H1 (cell line): ENCODE measurements at regions not wholly inside any gene's neighbourhood (a gene's known extent, or its start where the extent isn't known, plus 50 kb on each side); places are given as distances from the start of the nearest gene placed in this dataset.

ENCODE experiments used
- CTCF ChIA-PET: fragments of 300-600 bp; sonication (Branson Sonifier 250); formaldehyde crosslinking; loops from one replicate; lab custom pipeline; 2021; ENCODE audit not compliant: partially characterized antibody; lab: Charles Lee
- POLR2A ChIA-PET: fragments of 300-600 bp; sonication (Branson Sonifier 250); formaldehyde crosslinking; loops from one replicate; lab custom pipeline; 2021; ENCODE audit warnings: inconsistent platforms; ENCODE audit not compliant: partially characterized antibody; lab: Charles Lee
- DNase-seq, 2 experiments: peaks; one replicate each; pipeline versions ENCODE4 v3.0.0 to v3.0.0-alpha.2; 2010 to 2022; ENCODE audit warnings: low spot score in 2 of 2, low read depth in 1 of 2, mixed read lengths in 1 of 2
- FAIRE-seq: peaks from 2 replicates; lab custom pipeline; 2011; peaks lifted over from hg19 to GRCh38; lab: Jason Lieb, UNC
- H2AFZ ChIP-seq: 2 replicates; pipeline ENCODE4 v1.8.1; 2012; ENCODE audit warnings: low read length, inconsistent platforms
- H2AK5ac ChIP-seq: 2 replicates; pipeline ENCODE4 v1.6.1; 2013; ENCODE audit warnings: low read depth, low read length
- H2BK120ac ChIP-seq: replicated peaks from 2 replicates; pipeline ENCODE3; 2013; ENCODE audit warnings: low read depth, low read length, inconsistent platforms
- H2BK12ac ChIP-seq: 2 replicates; pipeline ENCODE4 v1.6.1; 2013; ENCODE audit warnings: low read depth, low read length
- H2BK15ac ChIP-seq: 2 replicates; pipeline ENCODE4 v1.6.1; 2013; ENCODE audit warnings: low read length
- H2BK20ac ChIP-seq: 2 replicates; pipeline ENCODE4 v1.6.1; 2013; ENCODE audit warnings: low read length
- H2BK5ac ChIP-seq: 2 replicates; pipeline ENCODE4 v1.6.1; 2013; ENCODE audit warnings: low read depth, low read length
- H3K14ac ChIP-seq: 2 replicates; pipeline ENCODE4 v1.6.1; 2013; ENCODE audit warnings: inconsistent platforms; ENCODE audit not compliant: insufficient read length
- H3K18ac ChIP-seq: 2 replicates; pipeline ENCODE4 v1.6.1; 2013; ENCODE audit warnings: low read length; ENCODE audit errors: extremely low read depth
- H3K23ac ChIP-seq: 2 replicates; pipeline ENCODE4 v1.6.1; 2013; ENCODE audit warnings: inconsistent platforms; ENCODE audit not compliant: insufficient read length
- H3K23me2 ChIP-seq: 2 replicates; pipeline ENCODE4 v1.6.1; 2013; ENCODE audit warnings: low read depth, low read length
- H3K27ac ChIP-seq: 2 replicates; pipeline ENCODE4 v1.6.1; 2011; ENCODE audit warnings: low read depth, low read length, inconsistent platforms
- H3K27me3 ChIP-seq, 4 experiments: replicated peaks in 1 of 4; 1 replicate in 1 of 4; 2 replicates in 3 of 4; pipeline versions ENCODE4 v1.6.1 to v1.8.1; 2011 to 2013; ENCODE audit warnings: low read length in 3 of 4, mild to moderate bottlenecking in 3 of 4, inconsistent platforms in 2 of 4, mixed read lengths in 2 of 4, moderate library complexity in 1 of 4; ENCODE audit not compliant: control insufficient read depth in 3 of 4, insufficient read depth in 3 of 4; ENCODE audit errors: extremely low read depth in 1 of 4
- H3K36me3 ChIP-seq, 4 experiments: 2 replicates each; pipeline versions ENCODE4 v1.6.1 to v1.8.1; 2011 to 2013; ENCODE audit warnings: mild to moderate bottlenecking in 4 of 4, low read length in 3 of 4, moderate library complexity in 2 of 4, control low read depth in 1 of 4, inconsistent platforms in 1 of 4; ENCODE audit not compliant: insufficient read depth in 4 of 4, control insufficient read depth in 2 of 4
- H3K4ac ChIP-seq: replicated peaks from 2 replicates; pipeline ENCODE3; 2013; ENCODE audit warnings: low read length, low read depth, mixed read lengths, inconsistent platforms; ENCODE audit not compliant: insufficient read length
- H3K4me1 ChIP-seq, 4 experiments: replicated peaks in 1 of 4; 1 replicate in 1 of 4; 2 replicates in 3 of 4; pipeline versions ENCODE4 v1.6.1 to v1.8.1; 2011 to 2013; ENCODE audit warnings: low read length in 3 of 4, inconsistent platforms in 2 of 4, mixed read lengths in 1 of 4; ENCODE audit not compliant: insufficient read depth in 4 of 4, control insufficient read depth in 3 of 4
- H3K4me2 ChIP-seq, 2 experiments: 2 replicates each; pipeline versions ENCODE4 v1.6.1 to v1.8.1; 2011 to 2013; ENCODE audit warnings: low read depth in 2 of 2, low read length in 2 of 2, control low read depth in 1 of 2, inconsistent platforms in 1 of 2, mild to moderate bottlenecking in 1 of 2; ENCODE audit not compliant: insufficient read depth in 1 of 2
- H3K4me3 ChIP-seq, 4 experiments: fragments of 200-600, 300-600 bp in 1 of 4; sonication (generic), shearing (Covaris generic), sonication (Bioruptor Twin) in 1 of 4; 2 replicates each; pipeline versions ENCODE4 v1.5.1 to v1.8.1; 2011 to 2016; ENCODE audit warnings: low read length in 4 of 4, low read depth in 3 of 4, control low read depth in 2 of 4, inconsistent platforms in 2 of 4, mild to moderate bottlenecking in 2 of 4, mixed read lengths in 1 of 4, moderate library complexity in 1 of 4; ENCODE audit not compliant: insufficient read depth in 2 of 4; ENCODE audit errors: extremely low read depth in 1 of 4
- H3K56ac ChIP-seq: replicated peaks from 2 replicates; pipeline ENCODE3; 2013; ENCODE audit warnings: low read depth, mild to moderate bottlenecking, mixed read lengths, low read length, inconsistent platforms; ENCODE audit not compliant: insufficient read length
- H3K79me1 ChIP-seq: 2 replicates; pipeline ENCODE4 v1.6.1; 2013; ENCODE audit warnings: low read depth, low read length, control low read depth
- H3K79me2 ChIP-seq, 2 experiments: 2 replicates each; pipeline versions ENCODE4 v1.6.1 to v1.8.1; 2012 to 2013; ENCODE audit warnings: low read length in 2 of 2, mild to moderate bottlenecking in 2 of 2, inconsistent platforms in 1 of 2; ENCODE audit not compliant: insufficient read depth in 2 of 2, control insufficient read depth in 1 of 2
- H3K9ac ChIP-seq, 4 experiments: replicated peaks in 1 of 4; 1 replicate in 1 of 4; 2 replicates in 3 of 4; pipeline versions ENCODE4 v1.6.1 to v1.8.1; 2011 to 2013; ENCODE audit warnings: low read depth in 3 of 4, low read length in 3 of 4, control low read depth in 2 of 4, mild to moderate bottlenecking in 2 of 4, moderate library complexity in 2 of 4, inconsistent platforms in 1 of 4; ENCODE audit errors: extremely low read depth in 1 of 4
- H3K9me3 ChIP-seq, 2 experiments: 2 replicates each; pipeline versions ENCODE4 v1.6.1 to v1.8.1; 2012 to 2013; ENCODE audit warnings: mild to moderate bottlenecking in 2 of 2, moderate library complexity in 2 of 2, control low read depth in 1 of 2, inconsistent platforms in 1 of 2, low read depth in 1 of 2, low read length in 1 of 2, mixed read lengths in 1 of 2; ENCODE audit not compliant: insufficient read depth in 2 of 2
- H4K20me1 ChIP-seq, 2 experiments: replicated peaks in 1 of 2; 2 replicates each; pipeline versions ENCODE3 to v1.8.1; 2011 to 2013; ENCODE audit warnings: inconsistent platforms in 2 of 2, low read length in 2 of 2, mild to moderate bottlenecking in 1 of 2; ENCODE audit not compliant: insufficient read depth in 2 of 2, control insufficient read depth in 1 of 2
- H4K5ac ChIP-seq: 2 replicates; pipeline ENCODE4 v1.6.1; 2013; ENCODE audit warnings: low read length, low read depth, mixed read lengths, inconsistent platforms; ENCODE audit not compliant: insufficient read length
- H4K8ac ChIP-seq: 2 replicates; pipeline ENCODE4 v1.8.0; 2013; ENCODE audit warnings: mild to moderate bottlenecking, moderate library complexity, low read length, inconsistent platforms; ENCODE audit not compliant: insufficient read depth; ENCODE audit errors: extremely low read depth
- H4K91ac ChIP-seq: replicated peaks from 2 replicates; pipeline ENCODE3; 2013; ENCODE audit warnings: low read length, mixed read lengths, inconsistent platforms; ENCODE audit not compliant: insufficient read length
- PHF8 ChIP-seq: fragments of 200-600 bp; sonication (generic); conservative IDR thresholded peaks from 2 replicates; pipeline ENCODE4 v1.7.1; 2012; ENCODE audit warnings: low read depth, mild to moderate bottlenecking, inconsistent platforms, low read length, moderate library complexity
- RFX5 ChIP-seq: IDR thresholded peaks from 2 replicates; pipeline ENCODE4 v1.6.1; 2011; ENCODE audit warnings: low read depth, low read length, improper control_type of control experiment, borderline replicate concordance
- WGBS, 2 experiments: shearing (Covaris generic) in 1 of 2; methylation state at CpG; one replicate each; pipeline versions ENCODE4 v1.1.6 to v1.1.7; 2013 to 2015; ENCODE audit warnings: low lambda C conversion rate in 2 of 2, mixed read lengths in 2 of 2, inconsistent platforms in 1 of 2, low coverage in 1 of 2, missing lambda C conversion rate in 1 of 2; ENCODE audit not compliant: insufficient replicate concordance in 2 of 2, insufficient coverage in 1 of 2, insufficient read length in 1 of 2; ENCODE audit errors: extremely low coverage in 1 of 2, missing lambda C conversion rate in 1 of 2; 5-methylcytosine and 5-hydroxymethylcytosine counted together
- TF ChIP-seq, protein P1 (sequence below): IDR thresholded peaks from 2 replicates; pipeline ENCODE4 v1.6.1; 2012; ENCODE audit warnings: low read length, inconsistent platforms

DNA sequence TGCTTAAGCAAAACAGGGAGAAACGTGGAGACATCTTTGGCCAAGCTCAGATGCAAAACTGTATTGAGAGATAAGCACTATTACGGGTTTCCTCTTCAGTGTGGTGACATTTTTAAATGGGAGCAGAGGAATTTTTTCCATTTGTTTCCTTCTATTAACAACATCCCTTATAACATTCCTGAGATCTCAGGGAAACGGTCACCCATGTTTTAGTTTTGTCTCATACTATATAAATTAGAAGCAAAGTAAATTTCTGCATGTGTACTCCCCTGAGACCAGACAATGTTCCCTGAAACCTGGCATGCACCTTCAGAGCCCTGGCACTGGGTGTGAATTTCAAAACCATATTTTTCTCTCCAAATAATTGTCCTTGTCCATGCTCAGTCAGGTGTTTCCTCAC is 57.6 kb upstream of the RNF152 start:
- CTCF ChIA-PET: interaction anchor here (2.6 kb wide), 2 partner anchors 49 to 314 kb away, joined by 6 to 7 read pairs; no protein-coding TSS in a partner anchor
- WGBS, 2 experiments: 86% methylated on average over 3 of the region's 3 CpGs; no CpG with 5 or more reads in 1 of the 2 experiments
- no peak for FAIRE-seq
- TF ChIP-seq RFX5 (no peak), PHF8 (no peak)
- TF ChIP-seq, protein P1, sequence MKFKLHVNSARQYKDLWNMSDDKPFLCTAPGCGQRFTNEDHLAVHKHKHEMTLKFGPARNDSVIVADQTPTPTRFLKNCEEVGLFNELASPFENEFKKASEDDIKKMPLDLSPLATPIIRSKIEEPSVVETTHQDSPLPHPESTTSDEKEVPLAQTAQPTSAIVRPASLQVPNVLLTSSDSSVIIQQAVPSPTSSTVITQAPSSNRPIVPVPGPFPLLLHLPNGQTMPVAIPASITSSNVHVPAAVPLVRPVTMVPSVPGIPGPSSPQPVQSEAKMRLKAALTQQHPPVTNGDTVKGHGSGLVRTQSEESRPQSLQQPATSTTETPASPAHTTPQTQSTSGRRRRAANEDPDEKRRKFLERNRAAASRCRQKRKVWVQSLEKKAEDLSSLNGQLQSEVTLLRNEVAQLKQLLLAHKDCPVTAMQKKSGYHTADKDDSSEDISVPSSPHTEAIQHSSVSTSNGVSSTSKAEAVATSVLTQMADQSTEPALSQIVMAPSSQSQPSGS: no peak

More for the DNA sequence above, 57.6 kb upstream of the RNF152 start:
- H2BK20ac ChIP-seq: no peak overlapping the region
- no peak overlapping the region for H2BK12ac ChIP-seq
- no peaks in the 10 kb centered on the region for H3K79me1 ChIP-seq
- H3K9ac ChIP-seq: no peak overlapping the region
- H2BK5ac ChIP-seq: no peak overlapping the region
- no peak overlapping the region for H3K18ac ChIP-seq
- H4K8ac ChIP-seq: no peak overlapping the region
- H3K4me2 ChIP-seq: no peak overlapping the region
- DNase-seq: no peak
- no peaks in the 10 kb centered on the region for H3K9me3 ChIP-seq
- no peak overlapping the region for H3K4me3 ChIP-seq
- H4K5ac ChIP-seq: no peak overlapping the region
- H3K14ac ChIP-seq: no peak overlapping the region
- H3K23ac ChIP-seq: no peak overlapping the region
- H2BK120ac ChIP-seq: no peak overlapping the region
- H2AFZ ChIP-seq: no peak overlapping the region
- H3K56ac ChIP-seq: no peak overlapping the region
- POLR2A ChIA-PET: no interaction called here
- peaks cover 0 to 7% (median 6%) of the 10 kb centered on the region in 4 experiments; a peak in 3 of 7 replicates for H3K4me1 ChIP-seq
- no peaks in the 10 kb centered on the region for H3K27me3 ChIP-seq
- H3K27ac ChIP-seq: no peak overlapping the region
- H2BK15ac ChIP-seq: no peak overlapping the region
- H4K20me1 ChIP-seq: no peaks in the 10 kb centered on the region
- no peak overlapping the region for H4K91ac ChIP-seq
- H3K4ac ChIP-seq: no peak overlapping the region
- H3K36me3 ChIP-seq: no peaks in the 10 kb centered on the region
- H3K23me2 ChIP-seq: no peaks in the 10 kb centered on the region
- H3K79me2 ChIP-seq: no peaks in the 10 kb centered on the region
- no peak overlapping the region for H2AK5ac ChIP-seq
